ENCODE measurements at regions not wholly inside any gene's neighbourhood (a gene's known extent, or its start where the extent isn't known, plus 50 kb on each side); places are given as distances from the start of the nearest gene placed in this dataset.

DNA sequence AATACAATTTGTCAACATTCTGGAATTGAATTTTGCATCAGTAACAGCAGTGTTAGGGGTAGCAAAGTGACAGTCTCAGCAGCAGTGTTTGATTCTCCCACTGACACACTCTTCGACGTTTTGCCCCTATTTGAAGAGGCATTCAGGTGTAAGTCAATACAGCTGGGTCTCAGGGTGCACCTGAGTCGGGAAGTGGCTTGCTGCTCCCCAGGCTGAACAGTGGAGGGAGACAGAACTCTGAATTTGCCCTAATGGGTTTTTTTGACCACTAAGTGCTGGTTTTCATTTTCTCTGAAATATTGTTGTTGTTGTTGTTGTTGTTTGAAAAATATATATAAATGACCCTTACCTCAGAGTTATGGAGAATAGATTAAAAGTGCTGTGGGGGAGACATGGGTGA lies 223.2 kb downstream of the TLR4 start:
- TF ChIP-seq, protein P1, sequence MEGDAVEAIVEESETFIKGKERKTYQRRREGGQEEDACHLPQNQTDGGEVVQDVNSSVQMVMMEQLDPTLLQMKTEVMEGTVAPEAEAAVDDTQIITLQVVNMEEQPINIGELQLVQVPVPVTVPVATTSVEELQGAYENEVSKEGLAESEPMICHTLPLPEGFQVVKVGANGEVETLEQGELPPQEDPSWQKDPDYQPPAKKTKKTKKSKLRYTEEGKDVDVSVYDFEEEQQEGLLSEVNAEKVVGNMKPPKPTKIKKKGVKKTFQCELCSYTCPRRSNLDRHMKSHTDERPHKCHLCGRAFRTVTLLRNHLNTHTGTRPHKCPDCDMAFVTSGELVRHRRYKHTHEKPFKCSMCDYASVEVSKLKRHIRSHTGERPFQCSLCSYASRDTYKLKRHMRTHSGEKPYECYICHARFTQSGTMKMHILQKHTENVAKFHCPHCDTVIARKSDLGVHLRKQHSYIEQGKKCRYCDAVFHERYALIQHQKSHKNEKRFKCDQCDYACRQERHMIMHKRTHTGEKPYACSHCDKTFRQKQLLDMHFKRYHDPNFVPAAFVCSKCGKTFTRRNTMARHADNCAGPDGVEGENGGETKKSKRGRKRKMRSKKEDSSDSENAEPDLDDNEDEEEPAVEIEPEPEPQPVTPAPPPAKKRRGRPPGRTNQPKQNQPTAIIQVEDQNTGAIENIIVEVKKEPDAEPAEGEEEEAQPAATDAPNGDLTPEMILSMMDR (IDR thresholded peaks at IDR 0.05; ENCODE audit: insufficient read depth, low read depth, low read length), result no peak
- TF ChIP-seq EZH2 (IDR thresholded peaks at IDR 0.05; ENCODE audit: insufficient read depth, low read length), result no peak

All from astrocyte (in vitro differentiated cells and primary cell).